HG02642 (cell line): ENCODE measurements at regions not wholly inside any gene's neighbourhood (a gene's known extent, or its start where the extent isn't known, plus 50 kb on each side); places are given as distances from the start of the nearest gene placed in this dataset.

Source experiments
- ATAC-seq: cut with Tn5 transposase; IDR thresholded peaks from one replicate; pipeline ENCODE4 v1.9.1; 2021; ENCODE audit warnings: mild to moderate bottlenecking; ENCODE audit not compliant: unreplicated experiment, poor library complexity

- no peak for ATAC-seq
Observed at GRCh38 chr4:124509151-124509550, 203.4 kb downstream of the ANKRD50 start.

GRCh38 chr4:124514588-124514987 is 197.9 kb downstream of the ANKRD50 start:
- no peak for ATAC-seq

- ATAC-seq = no peak
Observed at GRCh38 chr4:124515591-124515990, 196.9 kb downstream of the ANKRD50 start.

- ATAC-seq = no peak
Observed at GRCh38 chr4:124519196-124519595, 193.3 kb downstream of the ANKRD50 start.

GRCh38 chr4:124523816-124524215 is 188.7 kb downstream of the ANKRD50 start:
- no peak for ATAC-seq

GRCh38 chr4:124525524-124525923 is 187.0 kb downstream of the ANKRD50 start:
- no peak for ATAC-seq

- ATAC-seq = no peak
Observed at GRCh38 chr4:124526331-124526730, 186.2 kb downstream of the ANKRD50 start.

- ATAC-seq = no peak
Observed at GRCh38 chr4:124526769-124527168, 185.8 kb downstream of the ANKRD50 start.

GRCh38 chr4:124527364-124527763 is 185.2 kb downstream of the ANKRD50 start:
- no peak for ATAC-seq

- no peak for ATAC-seq
Observed at GRCh38 chr4:124529131-124529530, 183.4 kb downstream of the ANKRD50 start.

- no peak for ATAC-seq
Observed at GRCh38 chr4:124530464-124531077, 182.0 kb downstream of the ANKRD50 start.

- ATAC-seq = no peak
Observed at GRCh38 chr4:124534131-124534530, 178.4 kb downstream of the ANKRD50 start.

- ATAC-seq = no peak
Observed at GRCh38 chr4:124535003-124535402, 177.5 kb downstream of the ANKRD50 start.

- no peak for ATAC-seq
Observed at GRCh38 chr4:124536946-124537345, 175.6 kb downstream of the ANKRD50 start.

GRCh38 chr4:124537971-124538370 is 174.6 kb downstream of the ANKRD50 start:
- no peak for ATAC-seq

- ATAC-seq = no peak
Observed at GRCh38 chr4:124540014-124540413, 172.5 kb downstream of the ANKRD50 start.

GRCh38 chr4:124541652-124542420 is 170.7 kb downstream of the ANKRD50 start:
- ATAC-seq = no peak

- ATAC-seq = no peak
Observed at GRCh38 chr4:124555959-124556358, 156.6 kb downstream of the ANKRD50 start.

- ATAC-seq = no peak
Observed at GRCh38 chr4:124564121-124564520, 148.4 kb downstream of the ANKRD50 start.

- ATAC-seq = no peak
Observed at GRCh38 chr4:124565371-124565770, 147.2 kb downstream of the ANKRD50 start.

GRCh38 chr4:124566030-124566429 is 146.5 kb downstream of the ANKRD50 start:
- ATAC-seq = no peak

GRCh38 chr4:124573056-124573455 is 139.5 kb downstream of the ANKRD50 start:
- no peak for ATAC-seq
